Thyroid gland (tissue), 4 donors: ENCODE measurements at regions not wholly inside any gene's neighbourhood (a gene's known extent, or its start where the extent isn't known, plus 50 kb on each side); places are given as distances from the start of the nearest gene placed in this dataset.
"Not testable (repeated sequence)": the region's sequence is repeated elsewhere in the genome, so short reads cannot be mapped to it uniquely, and the experiment has no call there.

Source experiments
- DNase-seq, 2 donors: peaks; one replicate each; pipeline ENCODE4 v3.0.0-alpha.2; 2019
- H3K27ac ChIP-seq, 3 donors: fragments of 200-600 bp; sonication (generic); 1 replicate in 2 of 3; 2 replicates in 1 of 3; pipeline ENCODE4 v1.5.1; 2016 to 2019; ENCODE audit warnings: mild to moderate bottlenecking in 1 of 3, moderate library complexity in 1 of 3
- H3K27me3 ChIP-seq: fragments of 200-600 bp; sonication (generic); one replicate; pipeline ENCODE4 v1.5.1; 2019
- H3K36me3 ChIP-seq, 2 donors: fragments of 200-600 bp; sonication (generic); one replicate each; pipeline ENCODE4 v1.5.1; 2016 to 2019
- H3K4me1 ChIP-seq, 2 donors: fragments of 200-600 bp; sonication (generic); one replicate each; pipeline ENCODE4 v1.5.1; 2017 to 2019
- H3K4me3 ChIP-seq, 3 donors: fragments of 200-600 bp; sonication (generic); replicated peaks in 1 of 3; 1 replicate in 2 of 3; 2 replicates in 1 of 3; pipeline ENCODE4 v1.5.1; 2016; ENCODE audit warnings: mild to moderate bottlenecking in 1 of 3
- H3K9me3 ChIP-seq: fragments of 200-600 bp; sonication (generic); one replicate; pipeline ENCODE4 v1.5.1; 2017
- CTCF ChIP-seq, 6 experiments: fragments of 200-600 bp in 3 of 6; fragments of 450-650 bp in 3 of 6; sonication (generic) in 3 of 6; IDR thresholded peaks; one replicate each; pipeline ENCODE4 v1.5.1; 2016 to 2019; ENCODE audit warnings: antibody characterized with exemption in 6 of 6, mild to moderate bottlenecking in 2 of 6, inconsistent platforms in 1 of 6, moderate library complexity in 1 of 6
- POLR2A ChIP-seq, 2 donors: fragments of 450-650 bp; IDR thresholded peaks; one replicate each; pipeline ENCODE4 v1.6.1; 2017; ENCODE audit warnings: antibody characterized with exemption in 2 of 2, mild to moderate bottlenecking in 2 of 2, moderate library complexity in 1 of 2
- WGBS, 2 donors: methylation state at CpG; one replicate each; pipeline ENCODE4 v1.1.5; 2017; 5-methylcytosine and 5-hydroxymethylcytosine counted together
- intact Hi-C: fragments of 100-400 bp; cut with DNase I; formaldehyde crosslinking; loops from one replicate; pipeline ENCODE4 v1.15.1; 2023

- H3K4me3 ChIP-seq = no peak overlapping the region
- WGBS, 2 donors = 87 to 88% methylated on average over 5 of the region's 5 CpGs
- H3K27me3 ChIP-seq = no peaks in the 10 kb centered on the region
- intact Hi-C loops = no loop called here
- no peaks in the 10 kb centered on the region for H3K36me3 ChIP-seq
- H3K4me1 ChIP-seq = no peaks in the 10 kb centered on the region
- H3K27ac ChIP-seq = no peak overlapping the region
- TF ChIP-seq CTCF (IDR thresholded peaks at IDR 0.05) (no peak), POLR2A (IDR thresholded peaks at IDR 0.05) (no peak)
- H3K9me3 ChIP-seq = no peaks in the 10 kb centered on the region
- no peak for DNase-seq
Observed at GRCh38 chr9:104350541-104350940, 153.5 kb upstream of the OR13F1 start.

GRCh38 chr9:104351726-104352125 lies 152.3 kb upstream of the OR13F1 start:
- intact Hi-C loops = no loop called here
- 84 to 85% methylated on average over 3 of the region's 3 CpGs for WGBS, 2 donors
- no peak overlapping the region for H3K27ac ChIP-seq
- H3K27me3 ChIP-seq = no peaks in the 10 kb centered on the region
- no peaks in the 10 kb centered on the region for H3K36me3 ChIP-seq
- H3K4me3 ChIP-seq = no peak overlapping the region
- DNase-seq = no peak
- TF ChIP-seq POLR2A (IDR thresholded peaks at IDR 0.05) (no peak), CTCF (IDR thresholded peaks at IDR 0.05) (no peak)
- H3K9me3 ChIP-seq = no peaks in the 10 kb centered on the region
- no peaks in the 10 kb centered on the region for H3K4me1 ChIP-seq

GRCh38 chr9:104361207-104361606 lies 142.9 kb upstream of the OR13F1 start:
- Histone ChIP-seq H3K4me3 (no peak overlapping the region), H3K4me1 (no peaks in the 10 kb centered on the region), H3K36me3 (no peaks in the 10 kb centered on the region), H3K9me3 (no peaks in the 10 kb centered on the region), H3K27ac (no peak overlapping the region), H3K27me3 (no peaks in the 10 kb centered on the region)
- intact Hi-C loops = no loop called here
- TF ChIP-seq POLR2A (IDR thresholded peaks at IDR 0.05) (no peak), CTCF (IDR thresholded peaks at IDR 0.05) (no peak)
- WGBS, 2 donors = 91 to 93% methylated on average over 11 of the region's 11 CpGs
- no peak for DNase-seq

GRCh38 chr9:104362912-104363472 lies 141.1 kb upstream of the OR13F1 start:
- DNase-seq = no peak
- no peak overlapping the region for H3K4me3 ChIP-seq
- intact Hi-C loops = no loop called here
- H3K27me3 ChIP-seq = no peaks in the 10 kb centered on the region
- TF ChIP-seq CTCF (IDR thresholded peaks at IDR 0.05) (no peak), POLR2A (IDR thresholded peaks at IDR 0.05) (no peak)
- no peaks in the 10 kb centered on the region for H3K4me1 ChIP-seq
- H3K27ac ChIP-seq = no peak overlapping the region
- 97 to 100% methylated on average over 15 to 20 of the region's 28 CpGs for WGBS, 2 donors
- H3K9me3 ChIP-seq = no peaks in the 10 kb centered on the region
- H3K36me3 ChIP-seq = no peaks in the 10 kb centered on the region

- no peaks in the 10 kb centered on the region for H3K4me1 ChIP-seq
- H3K9me3 ChIP-seq = no peaks in the 10 kb centered on the region
- no peak for TF ChIP-seq POLR2A (IDR thresholded peaks at IDR 0.05)
- no peak for TF ChIP-seq CTCF (IDR thresholded peaks at IDR 0.05)
- no peaks in the 10 kb centered on the region for H3K27me3 ChIP-seq
- no peaks in the 10 kb centered on the region for H3K36me3 ChIP-seq
- H3K4me3 ChIP-seq = no peak overlapping the region
- no peak overlapping the region for H3K27ac ChIP-seq
- no peak for DNase-seq
- intact Hi-C loops = no loop called here
Observed at GRCh38 chr9:104367507-104367906, 136.6 kb upstream of the OR13F1 start.

- H3K27ac ChIP-seq, H3K9me3 ChIP-seq, intact Hi-C loops, H3K4me1 ChIP-seq, DNase-seq, H3K27me3 ChIP-seq, H3K4me3 ChIP-seq, H3K36me3 ChIP-seq: not testable (repeated sequence)
- WGBS, 2 donors = 94 to 96% methylated on average over 3 of the region's 3 CpGs
Observed at GRCh38 chr9:104368318-104368717, 135.7 kb upstream of the OR13F1 start.
